Kidney (tissue), 13 donors: ENCODE measurements at regions not wholly inside any gene's neighbourhood (a gene's known extent, or its start where the extent isn't known, plus 50 kb on each side); places are given as distances from the start of the nearest gene placed in this dataset.

Experiments used
- DNase-seq, 5 donors: peaks; one replicate each; pipeline ENCODE4 v3.0.0-alpha.2; 2013 to 2020
- FAIRE-seq: peaks from 2 replicates; lab custom pipeline; 2012; peaks lifted over from hg19 to GRCh38; lab: Jason Lieb, UNC
- H3K27ac ChIP-seq, 2 donors: one replicate each; pipeline ENCODE4 v1.7.0; 2013; ENCODE audit warnings: low read depth in 2 of 2, low read length in 2 of 2, inconsistent platforms in 1 of 2
- H3K27me3 ChIP-seq: one replicate; pipeline ENCODE4 v1.7.1; 2013; ENCODE audit warnings: low read length, inconsistent platforms; ENCODE audit not compliant: control insufficient read depth, insufficient read depth
- H3K36me3 ChIP-seq, 3 donors: one replicate each; pipeline versions ENCODE4 v1.7.0 to v1.7.1; 2013; ENCODE audit warnings: low read length in 3 of 3, control low read depth in 1 of 3, inconsistent platforms in 1 of 3; ENCODE audit not compliant: insufficient read depth in 3 of 3, control insufficient read depth in 2 of 3
- H3K4me1 ChIP-seq, 3 donors: one replicate each; pipeline versions ENCODE4 v1.7.0 to v1.7.1; 2013; ENCODE audit warnings: low read length in 3 of 3, inconsistent platforms in 1 of 3, low read depth in 1 of 3; ENCODE audit not compliant: control insufficient read depth in 2 of 3, insufficient read depth in 2 of 3
- H3K4me3 ChIP-seq, 3 donors: one replicate each; pipeline versions ENCODE4 v1.7.0 to v1.8.1; 2013; ENCODE audit warnings: low read length in 3 of 3, control low read depth in 1 of 3, inconsistent platforms in 1 of 3
- H3K9ac ChIP-seq, 3 donors: one replicate each; pipeline versions ENCODE4 v1.7.0 to v1.7.1; 2013; ENCODE audit warnings: low read length in 3 of 3, control low read depth in 1 of 3, inconsistent platforms in 1 of 3
- H3K9me3 ChIP-seq, 3 donors: one replicate each; pipeline versions ENCODE4 v1.7.0 to v1.7.1; 2013; ENCODE audit warnings: low read length in 3 of 3, control low read depth in 1 of 3, inconsistent platforms in 1 of 3; ENCODE audit not compliant: control insufficient read depth in 2 of 3, insufficient read depth in 1 of 3
- CTCF ChIP-seq: IDR thresholded peaks from 3 replicates; pipeline ENCODE4 v1.5.1; 2012; ENCODE audit warnings: mild to moderate bottlenecking, moderate library complexity, borderline replicate concordance; ENCODE audit not compliant: insufficient read depth; ENCODE audit errors: extremely low read depth
- intact Hi-C: fragments of 100-400 bp; cut with DNase I; formaldehyde crosslinking; loops from one replicate; pipeline ENCODE4 v1.11.1; 2022
- donor health status: control.
- donor health status: control.
- donor health status: control.
- donor health status: control.
- donor health status: control.
- donor health status: DM: yes; HTN: yes; CAD: no.
- donor health status: Normal renal cell carcinoma (clear cell type).

GRCh38 chr15:62940093-62940754, 102.3 kb upstream of the TPM1 start:
- DNase-seq (no peak), FAIRE-seq (no peak)
- intact Hi-C loops, result loop anchor here (10.0 kb wide), 1 partner anchor 65 kb away; no protein-coding TSS in a partner anchor
- no peak for TF ChIP-seq CTCF
- no peaks in the 10 kb centered on the region for H3K9me3 ChIP-seq
- H3K27me3 ChIP-seq, result no peaks in the 10 kb centered on the region
- no peak overlapping the region for H3K4me3 ChIP-seq
- no peaks in the 10 kb centered on the region for H3K36me3 ChIP-seq
- peaks cover 0 to 8% (median 2%) of the 10 kb centered on the region in 3 donors for H3K4me1 ChIP-seq
- peak overlapping the region in 1 of 2 donors; percentile 57 for H3K27ac ChIP-seq
- H3K9ac ChIP-seq, result no peak overlapping the region

GRCh38 chr15:62940755-62941361, 101.7 kb upstream of the TPM1 start:
- H3K27me3 ChIP-seq, result no peaks in the 10 kb centered on the region
- peaks cover 0 to 8% (median 2%) of the 10 kb centered on the region in 3 donors for H3K4me1 ChIP-seq
- H3K36me3 ChIP-seq, result no peaks in the 10 kb centered on the region
- H3K27ac ChIP-seq, result peak overlapping the region; percentile 25 to 57
- no peak for TF ChIP-seq CTCF
- intact Hi-C loops, result loop anchor here (10.0 kb wide), 1 partner anchor 64 kb away; no protein-coding TSS in a partner anchor
- DNase-seq (peak in 4 of 5 donors; percentile 52 to 96 (median 76)), FAIRE-seq (no peak)
- no peaks in the 10 kb centered on the region for H3K9me3 ChIP-seq
- no peak overlapping the region for H3K4me3 ChIP-seq
- no peak overlapping the region for H3K9ac ChIP-seq

GRCh38 chr15:62941699-62942098, 100.8 kb upstream of the TPM1 start:
- no peaks in the 10 kb centered on the region for H3K36me3 ChIP-seq
- H3K9ac ChIP-seq, result no peak overlapping the region
- DNase-seq (no peak), FAIRE-seq (no peak)
- TF ChIP-seq CTCF, result no peak
- no peaks in the 10 kb centered on the region for H3K9me3 ChIP-seq
- peaks cover 0 to 8% (median 2%) of the 10 kb centered on the region in 3 donors for H3K4me1 ChIP-seq
- H3K27ac ChIP-seq, result no peak overlapping the region
- no peaks in the 10 kb centered on the region for H3K27me3 ChIP-seq
- intact Hi-C loops, result loop anchor here (10.0 kb wide), 1 partner anchor 63 kb away; no protein-coding TSS in a partner anchor
- no peak overlapping the region for H3K4me3 ChIP-seq
